ENCODE measurements at regions not wholly inside any gene's neighbourhood (a gene's known extent, or its start where the extent isn't known, plus 50 kb on each side); places are given as distances from the start of the nearest gene placed in this dataset.

GRCh38 chr6:56852260-56853010 lies 102.5 kb upstream of the BEND6 start:
- Mint-ChIP-seq H3K4me1 (peaks cover 26% of the 10 kb centered on the region), H3K36me3 (ENCODE audit: low read depth) (no peaks in the 10 kb centered on the region), H3K27ac (peak overlapping the region; percentile 14 to 70 (median 50)), H3K27me3 (ENCODE audit: low read depth) (peaks cover 11% of the 10 kb centered on the region), H3K4me3 (peak overlapping the region; percentile 84 to 94 (median 90)), H3K9me3 (no peaks in the 10 kb centered on the region)
- no peak for TF ChIP-seq CTCF (IDR thresholded peaks at IDR 0.05; ENCODE audit: unreplicated experiment in 3 of 3)

- peak; percentile 61 to 76 (median 62) for TF ChIP-seq CTCF (IDR thresholded peaks at IDR 0.05; ENCODE audit: unreplicated experiment in 3 of 3)
- H3K4me3 Mint-ChIP-seq = peak overlapping the region; percentile 84 to 94 (median 90)
- H3K27ac Mint-ChIP-seq = peak overlapping the region; percentile 50 to 74 (median 70)
- peaks cover 11% of the 10 kb centered on the region for H3K27me3 Mint-ChIP-seq (ENCODE audit: low read depth)
- no peaks in the 10 kb centered on the region for H3K9me3 Mint-ChIP-seq
- H3K36me3 Mint-ChIP-seq (ENCODE audit: low read depth) = no peaks in the 10 kb centered on the region
- H3K4me1 Mint-ChIP-seq = peaks cover 26% of the 10 kb centered on the region
These were observed 103.2 kb upstream of the BEND6 start for GRCh38 chr6:56851541-56852259.

GRCh38 chr6:56851074-56851473 lies 103.8 kb upstream of the BEND6 start:
- peaks cover 11% of the 10 kb centered on the region for H3K27me3 Mint-ChIP-seq (ENCODE audit: low read depth)
- H3K27ac Mint-ChIP-seq = peak overlapping the region; percentile 50 to 74 (median 70)
- peak overlapping the region; percentile 84 to 94 (median 90) for H3K4me3 Mint-ChIP-seq
- H3K36me3 Mint-ChIP-seq (ENCODE audit: low read depth) = no peaks in the 10 kb centered on the region
- TF ChIP-seq CTCF (IDR thresholded peaks at IDR 0.05; ENCODE audit: unreplicated experiment in 3 of 3) = no peak
- H3K4me1 Mint-ChIP-seq = peaks cover 26% of the 10 kb centered on the region
- H3K9me3 Mint-ChIP-seq = no peaks in the 10 kb centered on the region

- peaks cover 11% of the 10 kb centered on the region for H3K27me3 Mint-ChIP-seq (ENCODE audit: low read depth)
- H3K4me3 Mint-ChIP-seq = peak overlapping the region; percentile 84 to 94 (median 90)
- peak overlapping the region in 1 of 3 experiments; percentile 23 for H3K27ac Mint-ChIP-seq
- peaks cover 26% of the 10 kb centered on the region for H3K4me1 Mint-ChIP-seq
- no peaks in the 10 kb centered on the region for H3K9me3 Mint-ChIP-seq
- no peak for TF ChIP-seq CTCF (IDR thresholded peaks at IDR 0.05; ENCODE audit: unreplicated experiment in 3 of 3)
- H3K36me3 Mint-ChIP-seq (ENCODE audit: low read depth) = no peaks in the 10 kb centered on the region
These were observed 104.3 kb upstream of the BEND6 start for GRCh38 chr6:56850626-56851025.

GRCh38 chr6:56849896-56850295 lies 105.0 kb upstream of the BEND6 start:
- Mint-ChIP-seq H3K4me3 (peak overlapping the region; percentile 84 to 94 (median 90)), H3K4me1 (peaks cover 29% of the 10 kb centered on the region), H3K27me3 (ENCODE audit: low read depth) (peaks cover 11% of the 10 kb centered on the region), H3K9me3 (no peaks in the 10 kb centered on the region), H3K27ac (no peak overlapping the region), H3K36me3 (ENCODE audit: low read depth) (no peaks in the 10 kb centered on the region)
- TF ChIP-seq CTCF (IDR thresholded peaks at IDR 0.05; ENCODE audit: unreplicated experiment in 3 of 3) = no peak
